HG03558 (cell line): ENCODE measurements at regions not wholly inside any gene's neighbourhood (a gene's known extent, or its start where the extent isn't known, plus 50 kb on each side); places are given as distances from the start of the nearest gene placed in this dataset.

Source experiments
- ATAC-seq: cut with Tn5 transposase; IDR thresholded peaks from one replicate; pipeline ENCODE4 v1.9.1; 2021; ENCODE audit warnings: moderate number of reproducible peaks; ENCODE audit not compliant: unreplicated experiment; ENCODE audit errors: extremely low read depth

GRCh38 chr4:121534187-121534586 lies 153.4 kb upstream of the QRFPR start:
- ATAC-seq: no peak

GRCh38 chr4:121526509-121526908 lies 145.7 kb upstream of the QRFPR start:
- no peak for ATAC-seq

- ATAC-seq: no peak
Measured at GRCh38 chr4:121519236-121519838, 138.5 kb upstream of the QRFPR start.

GRCh38 chr4:121517241-121517640 lies 136.4 kb upstream of the QRFPR start:
- ATAC-seq: no peak

GRCh38 chr4:121514443-121514842 lies 133.6 kb upstream of the QRFPR start:
- no peak for ATAC-seq

DNA sequence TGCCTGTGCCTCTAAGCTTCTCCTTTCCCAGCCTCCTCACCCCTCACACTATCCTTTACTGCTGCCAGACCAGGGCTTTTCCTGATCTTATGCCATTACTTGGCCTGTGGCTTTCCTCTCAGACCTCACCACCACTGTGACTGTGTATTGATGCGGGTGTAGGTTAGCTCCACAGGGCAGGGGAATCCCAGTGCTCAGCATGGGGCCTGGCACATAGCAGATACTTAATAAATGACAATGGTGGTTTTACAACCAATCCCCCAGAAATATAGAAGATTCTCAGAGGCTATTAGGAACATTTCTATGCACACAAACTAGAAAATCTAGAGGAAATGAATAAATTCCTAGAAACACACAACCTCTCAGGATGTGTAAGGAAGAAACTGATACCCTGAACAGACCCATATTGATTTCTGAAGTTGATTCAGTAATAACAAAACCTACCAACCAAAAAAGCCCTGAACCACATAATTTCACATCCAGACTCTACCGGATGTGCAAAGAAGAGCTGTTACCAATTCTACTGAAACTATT lies 129.6 kb upstream of the QRFPR start:
- peak; percentile 75 for ATAC-seq

GRCh38 chr4:121485190-121485804 lies 104.5 kb upstream of the QRFPR start:
- no peak for ATAC-seq

GRCh38 chr4:121484633-121485032 lies 103.8 kb upstream of the QRFPR start:
- peak; percentile 91 for ATAC-seq

GRCh38 chr4:121479808-121480207 lies 99.0 kb upstream of the QRFPR start:
- ATAC-seq: no peak

GRCh38 chr4:121477480-121477879 lies 96.7 kb upstream of the QRFPR start:
- ATAC-seq: no peak

DNA sequence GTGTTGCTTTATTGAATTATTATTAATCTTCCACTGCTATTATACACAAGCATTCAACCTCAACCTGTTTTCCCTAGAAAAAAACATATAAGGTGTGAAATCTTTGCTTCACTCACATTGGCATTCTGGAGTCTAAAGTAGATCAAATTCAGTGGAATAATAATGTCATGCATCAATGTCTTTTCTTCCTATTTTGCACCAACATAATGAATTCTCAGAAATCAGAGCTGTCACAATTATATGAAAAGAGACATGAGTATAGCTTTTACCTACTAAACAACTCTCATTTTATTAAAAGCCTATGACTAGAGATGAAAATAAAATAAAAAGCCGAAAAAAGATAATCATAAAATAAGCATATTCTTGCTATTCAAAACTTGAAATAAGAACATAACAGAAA lies 96.3 kb upstream of the QRFPR start:
- ATAC-seq: no peak

GRCh38 chr4:121472937-121473721 lies 92.3 kb upstream of the QRFPR start:
- ATAC-seq: peak; percentile 69

GRCh38 chr4:121464854-121465253 lies 84.0 kb upstream of the QRFPR start:
- ATAC-seq: no peak

- ATAC-seq: peak; percentile 90
Measured at GRCh38 chr4:121462660-121463261, 81.9 kb upstream of the QRFPR start.

DNA sequence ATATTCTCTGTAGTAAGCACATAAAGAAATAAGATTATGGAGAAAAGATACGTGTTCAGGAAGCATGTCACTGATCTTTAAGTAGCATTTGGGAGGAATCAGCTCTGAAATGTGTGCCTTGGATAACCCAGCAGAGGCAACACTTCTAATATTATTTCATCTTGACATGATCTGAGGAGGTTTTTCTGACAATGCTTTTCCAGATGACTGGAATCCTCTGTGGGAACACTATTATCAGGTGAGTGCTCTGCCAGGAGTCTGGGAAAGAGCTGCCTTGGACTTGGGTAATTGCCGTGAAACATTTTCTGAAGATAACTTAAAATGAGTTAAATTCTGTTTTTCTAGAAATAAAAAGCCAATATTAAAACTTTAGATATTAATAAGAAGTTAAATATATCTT lies 78.2 kb upstream of the QRFPR start:
- ATAC-seq: no peak

GRCh38 chr4:121457278-121457875 lies 76.6 kb upstream of the QRFPR start:
- ATAC-seq: no peak

GRCh38 chr4:121455285-121455684 lies 74.5 kb upstream of the QRFPR start:
- ATAC-seq: no peak

DNA sequence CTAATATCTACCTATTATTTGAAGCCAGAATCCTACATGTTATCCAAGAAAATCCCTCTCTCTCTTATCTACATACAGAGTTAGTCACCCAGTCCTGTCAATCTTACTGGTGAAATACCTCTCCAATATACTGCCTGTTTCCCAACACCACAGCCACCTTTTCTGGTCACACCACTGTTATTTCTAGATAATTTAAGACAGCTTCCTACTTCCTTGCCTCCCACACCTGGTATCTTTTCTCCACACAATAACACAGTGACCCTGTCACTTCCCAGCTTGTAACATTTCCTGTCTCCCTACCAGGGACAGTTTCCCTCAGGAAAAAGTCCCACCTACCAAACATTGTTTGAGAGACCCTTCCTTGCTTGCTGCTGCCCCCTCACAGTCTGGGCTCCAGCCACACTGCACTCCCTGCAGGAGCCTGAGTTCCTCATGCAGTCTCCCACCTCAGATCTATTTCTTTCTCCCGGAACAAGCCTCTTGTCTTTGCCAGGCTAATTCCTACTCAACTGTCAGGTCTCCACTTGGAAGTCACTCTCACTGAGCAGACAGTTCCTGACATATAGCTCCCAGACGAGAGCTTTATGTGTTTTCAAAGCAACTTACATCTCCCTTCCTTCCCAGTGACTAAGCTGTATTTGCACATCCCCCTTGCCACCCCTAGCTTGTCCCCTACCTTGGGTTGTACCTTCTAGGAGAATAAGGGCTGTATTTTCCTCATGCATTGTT lies 73.6 kb upstream of the QRFPR start:
- no peak for ATAC-seq

- no peak for ATAC-seq
Measured at GRCh38 chr4:121451310-121451709, 70.5 kb upstream of the QRFPR start.

GRCh38 chr4:121449416-121449815 lies 68.6 kb upstream of the QRFPR start:
- no peak for ATAC-seq
